ENCODE measurements at regions not wholly inside any gene's neighbourhood (a gene's known extent, or its start where the extent isn't known, plus 50 kb on each side); places are given as distances from the start of the nearest gene placed in this dataset.

DNA sequence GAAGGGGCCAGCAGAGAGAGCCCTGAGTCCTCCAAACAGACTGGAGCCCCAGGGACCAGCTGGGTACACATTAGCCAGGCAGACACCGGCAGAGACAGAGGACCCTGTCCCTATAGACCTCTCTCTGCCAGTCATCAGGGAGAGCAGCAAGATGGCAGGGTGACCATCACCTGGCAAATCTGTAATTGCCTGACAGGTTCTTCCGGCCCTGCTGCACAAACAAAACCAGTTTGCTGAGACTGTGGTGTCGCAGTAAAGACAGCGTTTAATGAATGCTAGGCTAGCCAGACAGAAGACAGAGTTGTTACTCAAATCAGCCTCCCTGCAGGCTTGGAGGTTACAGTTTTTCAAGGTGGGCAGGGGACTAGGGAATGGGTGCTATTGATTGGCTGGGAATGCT lies 618.9 kb downstream of the NPHP4 start:
- DNase-seq (ENCODE audit: extremely low read depth, low read depth): no peak
- no peak for TF ChIP-seq CTCF (IDR thresholded peaks at IDR 0.05; ENCODE audit: low read depth, low read length)

DNA sequence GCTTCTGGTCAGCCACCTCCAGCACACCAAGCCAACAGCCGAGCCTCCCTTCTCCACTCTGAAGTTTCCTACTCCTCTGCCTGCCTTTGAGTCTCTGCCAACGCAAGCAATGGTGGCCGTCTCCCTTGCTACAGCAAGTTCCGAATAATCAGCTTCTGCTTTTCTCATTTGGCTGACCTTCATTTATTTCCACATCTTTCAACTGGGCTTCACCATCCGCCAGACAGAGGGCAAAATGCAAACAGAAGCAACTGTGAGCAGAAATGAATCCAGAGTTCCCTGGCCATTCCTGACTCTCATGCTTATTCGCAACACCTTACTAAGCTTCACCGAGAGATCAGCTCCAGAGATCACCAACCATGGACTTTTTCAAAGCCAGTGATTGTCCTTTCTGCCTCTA lies 621.0 kb downstream of the NPHP4 start:
- DNase-seq (ENCODE audit: extremely low read depth, low read depth): no peak
- no peak for TF ChIP-seq CTCF (IDR thresholded peaks at IDR 0.05; ENCODE audit: low read depth, low read length)

GRCh38 chr1:5370311-5370710 lies 621.9 kb downstream of the NPHP4 start:
- DNase-seq (ENCODE audit: extremely low read depth, low read depth): no peak
- TF ChIP-seq CTCF (IDR thresholded peaks at IDR 0.05; ENCODE audit: low read depth, low read length): no peak

- DNase-seq (ENCODE audit: extremely low read depth, low read depth): no peak
- TF ChIP-seq CTCF (IDR thresholded peaks at IDR 0.05; ENCODE audit: low read depth, low read length): no peak
Measured at GRCh38 chr1:5369223-5369622, 623.0 kb downstream of the NPHP4 start.

DNA sequence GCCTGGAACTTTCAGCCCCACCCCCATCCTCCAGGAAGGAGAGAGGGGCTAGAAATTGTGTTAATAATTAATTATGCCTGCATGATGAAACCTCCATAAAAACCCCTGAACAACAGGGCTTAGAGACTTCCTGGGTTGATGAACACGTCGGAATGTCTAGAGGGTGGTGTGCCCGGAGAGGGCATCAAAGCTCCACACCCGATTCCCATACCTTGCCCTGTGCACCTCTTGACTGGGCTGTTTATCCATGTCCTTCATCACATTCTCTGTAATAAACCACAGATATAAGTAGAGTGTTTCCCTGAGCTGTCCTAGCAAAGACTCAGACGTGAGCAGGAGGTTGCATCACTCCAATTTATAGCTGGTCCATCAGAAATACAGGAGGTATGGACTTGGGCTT lies 624.0 kb downstream of the NPHP4 start:
- TF ChIP-seq CTCF (IDR thresholded peaks at IDR 0.05; ENCODE audit: low read depth, low read length): no peak
- DNase-seq (ENCODE audit: extremely low read depth, low read depth): no peak

GRCh38 chr1:5367306-5367705 lies 624.9 kb downstream of the NPHP4 start:
- TF ChIP-seq CTCF (IDR thresholded peaks at IDR 0.05; ENCODE audit: low read depth, low read length): no peak
- no peak for DNase-seq (ENCODE audit: extremely low read depth, low read depth)

- DNase-seq (ENCODE audit: extremely low read depth, low read depth): no peak
- no peak for TF ChIP-seq CTCF (IDR thresholded peaks at IDR 0.05; ENCODE audit: low read depth, low read length)
Measured at GRCh38 chr1:5365751-5366150, 626.5 kb downstream of the NPHP4 start.

Measured in AG09319 (cell line).